GM21447 (cell line): ENCODE measurements at regions not wholly inside any gene's neighbourhood (a gene's known extent, or its start where the extent isn't known, plus 50 kb on each side); places are given as distances from the start of the nearest gene placed in this dataset.
A peak's percentile ranks its signal among the peaks of the same experiment; 100 is the strongest.
"Not testable (repeated sequence)": the region's sequence is repeated elsewhere in the genome, so short reads cannot be mapped to it uniquely, and the experiment has no call there.

ENCODE experiments used
- ATAC-seq: cut with Tn5 transposase; IDR thresholded peaks from one replicate; pipeline ENCODE4 v1.9.1; 2021; ENCODE audit not compliant: unreplicated experiment

- ATAC-seq, result no peak
These were observed 50.9 kb upstream of the OSTN start for GRCh38 chr3:191148131-191148530.

- no peak for ATAC-seq
These were observed 55.8 kb upstream of the OSTN start for GRCh38 chr3:191143224-191143623.

- no peak for ATAC-seq
These were observed 57.3 kb upstream of the OSTN start for GRCh38 chr3:191141728-191142127.

- ATAC-seq, result peak; percentile 63
These were observed 59.3 kb upstream of the OSTN start for GRCh38 chr3:191139736-191140135.

- peak; percentile 48 for ATAC-seq
These were observed 60.1 kb upstream of the OSTN start for GRCh38 chr3:191138937-191139336.

GRCh38 chr3:191137708-191138107 is 61.3 kb upstream of the OSTN start:
- ATAC-seq, result no peak

- ATAC-seq, result no peak
These were observed 62.7 kb upstream of the OSTN start for GRCh38 chr3:191136347-191136746.

GRCh38 chr3:191135175-191135574 is 63.9 kb upstream of the OSTN start:
- ATAC-seq, result no peak

- ATAC-seq, result no peak
These were observed 65.7 kb upstream of the OSTN start for GRCh38 chr3:191133359-191133758.

GRCh38 chr3:191131305-191131704 is 67.7 kb upstream of the OSTN start:
- no peak for ATAC-seq

GRCh38 chr3:191124891-191125290 is 74.2 kb upstream of the OSTN start:
- not testable (repeated sequence) for ATAC-seq

- ATAC-seq, result no peak
These were observed 75.1 kb upstream of the OSTN start for GRCh38 chr3:191123946-191124345.

- ATAC-seq, result no peak
These were observed 75.8 kb upstream of the OSTN start for GRCh38 chr3:191123231-191123630.

- peak; percentile 79 for ATAC-seq
These were observed 78.4 kb upstream of the OSTN start for GRCh38 chr3:191120447-191121298.

GRCh38 chr3:191119415-191120295 is 79.4 kb upstream of the OSTN start:
- peak; percentile 66 for ATAC-seq

- ATAC-seq, result no peak
These were observed 87.3 kb upstream of the OSTN start for GRCh38 chr3:191111722-191112121.

GRCh38 chr3:191105418-191105817 is 93.6 kb upstream of the OSTN start:
- ATAC-seq, result peak; percentile 83

- ATAC-seq, result no peak
These were observed 98.5 kb upstream of the OSTN start for GRCh38 chr3:191100516-191100915.

- ATAC-seq, result no peak
These were observed 104.8 kb upstream of the OSTN start for GRCh38 chr3:191094057-191094845.

- no peak for ATAC-seq
These were observed 111.7 kb upstream of the OSTN start for GRCh38 chr3:191087391-191087790.

- ATAC-seq, result no peak
These were observed 114.0 kb upstream of the OSTN start for GRCh38 chr3:191085091-191085490.
